ENCODE measurements at regions not wholly inside any gene's neighbourhood (a gene's known extent, or its start where the extent isn't known, plus 50 kb on each side); places are given as distances from the start of the nearest gene placed in this dataset.

DNA sequence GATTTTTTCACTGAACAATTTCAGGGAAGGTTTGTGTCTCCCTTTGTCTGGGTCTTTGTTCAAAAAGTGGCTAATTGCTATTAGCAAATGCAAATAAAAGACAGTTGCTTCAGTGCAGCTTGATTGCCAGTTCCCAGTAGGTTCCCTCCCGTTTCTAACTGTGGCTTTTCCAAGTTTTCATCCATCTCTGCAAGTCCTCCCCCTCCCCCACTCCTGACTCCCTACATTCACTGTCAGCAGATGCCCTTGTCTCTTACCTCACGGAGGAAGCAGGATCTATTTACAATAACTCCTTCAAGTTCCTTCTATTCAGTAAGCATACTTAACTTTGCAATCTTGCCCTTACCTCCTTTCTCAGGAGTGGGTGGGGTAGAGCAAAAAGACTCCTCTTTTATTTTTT, 55.4 kb upstream of the SCEL start:
- DNase-seq, result no peak

- no peak for DNase-seq
Observed at GRCh38 chr13:77479326-77479725, 56.2 kb upstream of the SCEL start.

DNA sequence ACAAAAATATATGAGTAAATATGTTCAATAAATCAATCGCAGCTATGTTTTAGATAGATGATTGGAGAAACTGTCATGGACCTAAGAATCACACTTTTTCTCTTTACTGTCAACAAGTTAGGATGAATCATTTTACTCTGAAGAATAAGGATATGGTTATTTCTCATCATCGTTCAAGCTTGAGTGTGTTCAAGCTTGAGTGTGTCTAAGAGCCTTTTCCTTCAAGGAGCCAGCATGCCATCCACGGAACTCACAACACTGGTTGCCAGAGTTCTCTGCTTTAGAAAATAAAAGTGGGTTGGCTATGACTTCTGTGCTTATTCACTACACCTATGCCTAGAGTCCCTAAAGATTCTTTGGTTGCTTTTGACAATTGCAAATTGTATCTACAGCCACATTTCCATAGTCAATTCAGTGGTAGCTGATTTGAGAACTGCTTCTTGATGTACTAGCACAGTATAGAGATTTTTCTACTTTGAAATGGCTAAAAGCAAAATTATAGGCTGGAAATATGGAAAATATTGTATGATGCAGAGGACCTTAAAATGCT, 58.1 kb upstream of the SCEL start:
- no peak for DNase-seq

DNA sequence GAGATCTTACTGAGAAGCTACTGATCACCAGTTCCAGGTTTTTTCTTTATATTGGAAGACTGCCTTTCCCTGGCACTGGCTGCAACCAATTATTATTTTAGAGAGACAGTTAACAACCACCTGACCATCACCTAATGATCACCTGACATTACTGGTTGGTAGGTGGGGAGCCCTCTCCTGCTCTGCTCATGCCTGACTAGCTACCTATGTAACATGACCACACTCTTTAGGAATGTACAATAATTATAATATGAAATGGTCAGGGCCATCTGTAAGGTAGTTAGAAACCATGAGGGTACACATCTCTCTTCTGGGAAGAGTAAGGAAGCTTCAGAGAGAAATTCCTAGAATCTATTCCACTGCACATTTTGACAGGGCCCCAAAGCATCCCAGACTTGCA, 59.0 kb upstream of the SCEL start:
- no peak for DNase-seq

GRCh38 chr13:77475345-77476084, 60.0 kb upstream of the SCEL start:
- DNase-seq, result no peak

GRCh38 chr13:77470986-77471385, 64.5 kb upstream of the SCEL start:
- DNase-seq, result no peak

DNA sequence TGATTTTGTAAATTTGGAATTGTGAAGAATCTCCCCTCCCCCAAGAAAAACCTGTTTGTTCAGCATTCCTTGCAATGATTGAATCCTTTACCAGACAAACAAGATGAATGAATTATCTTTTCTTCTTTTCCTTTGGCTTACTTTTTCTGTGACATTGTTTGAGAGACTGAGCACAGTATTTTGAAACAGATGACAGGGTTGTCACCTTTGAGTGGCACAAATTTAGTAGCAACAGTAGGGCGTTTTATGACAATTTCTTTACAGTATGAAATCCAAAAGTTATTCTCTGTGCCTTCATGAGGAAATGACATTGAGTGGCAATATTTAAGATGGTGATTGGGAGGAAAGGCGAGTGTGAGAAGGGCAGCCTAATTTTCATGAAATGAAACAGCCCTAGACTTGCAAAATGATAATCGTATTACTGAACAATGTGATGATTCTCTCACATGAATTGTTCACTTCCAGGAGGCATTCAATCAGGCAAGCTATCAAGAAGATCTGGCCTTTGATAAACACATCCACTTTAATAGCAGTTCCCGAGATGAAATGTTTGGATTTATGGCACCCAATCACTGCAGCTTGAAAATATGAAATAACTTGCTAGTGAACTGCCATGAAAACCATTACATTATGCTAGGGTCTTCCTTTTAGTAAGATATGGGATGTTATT, 68.6 kb upstream of the SCEL start:
- DNase-seq, result no peak

GRCh38 chr13:77465603-77466195, 69.8 kb upstream of the SCEL start:
- peak; percentile 37 for DNase-seq

- no peak for DNase-seq
Observed at GRCh38 chr13:77460195-77460594, 75.3 kb upstream of the SCEL start.

DNA sequence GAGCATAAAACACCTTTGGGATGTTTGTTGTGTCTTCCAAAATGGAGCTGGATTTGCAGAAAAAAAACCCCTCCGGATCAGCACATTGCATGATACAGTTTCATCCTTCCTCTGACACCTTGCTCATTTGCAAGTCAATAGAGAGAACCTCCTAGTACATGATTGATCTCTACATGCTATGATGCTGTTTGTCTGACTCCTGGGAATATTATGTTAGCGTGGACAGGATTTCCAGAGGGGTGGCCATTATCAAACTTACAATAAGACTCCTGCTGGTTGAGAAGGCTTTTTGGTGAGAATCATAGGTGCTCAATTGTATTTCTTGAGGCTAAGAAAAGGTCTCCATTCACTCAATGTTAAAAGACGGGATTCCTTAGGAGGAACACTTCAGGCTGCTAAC, 75.9 kb upstream of the SCEL start:
- DNase-seq, result no peak

DNA sequence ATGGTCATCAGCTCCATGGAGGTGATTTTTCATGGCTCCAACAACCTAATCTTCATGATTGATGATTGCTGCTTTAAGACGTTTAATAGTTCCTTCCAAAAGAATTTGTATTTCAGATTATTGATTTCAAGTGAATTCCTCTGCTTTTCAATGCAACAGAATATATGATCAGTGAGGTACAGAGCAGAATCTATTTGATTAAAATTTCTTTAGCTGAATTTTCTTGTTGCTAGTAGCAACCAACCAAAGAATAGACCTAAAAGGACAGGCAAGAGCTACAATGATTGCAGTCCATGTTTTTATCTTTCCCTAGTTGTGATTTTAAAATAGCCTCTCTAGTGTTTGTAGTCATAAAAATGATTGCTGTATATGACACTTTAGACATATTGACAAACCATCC, 76.8 kb upstream of the SCEL start:
- no peak for DNase-seq

DNA sequence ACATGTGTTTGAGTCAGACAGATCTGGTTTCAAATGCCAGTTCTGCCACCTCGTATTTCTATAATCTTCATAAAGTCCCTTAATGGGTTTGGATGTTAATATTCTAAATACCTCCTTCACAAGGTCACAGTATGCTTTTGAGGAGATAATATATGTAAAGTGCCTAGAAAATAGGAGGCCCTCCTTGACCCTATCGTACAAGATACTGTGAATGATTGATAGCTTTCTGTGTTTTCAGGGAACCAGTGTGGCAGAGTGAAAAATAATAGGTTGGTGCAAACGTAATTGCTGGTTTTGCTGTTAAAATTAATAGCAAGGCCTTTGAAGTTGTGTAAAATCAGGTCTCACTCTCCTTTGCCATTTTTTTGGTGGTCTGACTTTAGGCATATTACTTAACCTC, 77.5 kb upstream of the SCEL start:
- no peak for DNase-seq

DNA sequence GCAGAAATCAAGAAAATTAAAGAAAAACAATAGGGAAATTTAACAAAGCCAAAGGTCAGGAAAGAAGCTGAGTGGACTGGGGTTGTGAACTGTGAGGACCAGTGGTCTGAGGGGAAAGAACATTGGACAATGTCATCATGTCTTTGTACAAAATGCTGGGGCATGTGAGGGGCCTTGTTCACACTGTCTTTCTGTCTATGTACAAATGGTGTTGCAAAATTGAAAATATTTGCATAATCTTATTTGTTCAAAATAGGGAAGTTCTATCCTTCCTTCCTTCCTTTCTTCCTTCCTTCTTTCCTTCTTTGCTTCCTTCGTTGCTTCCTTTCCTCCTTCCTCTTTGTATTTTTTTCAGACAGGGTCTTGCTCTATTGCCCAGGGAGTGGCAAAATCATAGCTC, 79.2 kb upstream of the SCEL start:
- no peak for DNase-seq

GRCh38 chr13:77449265-77449664, 86.2 kb upstream of the SCEL start:
- no peak for DNase-seq

DNA sequence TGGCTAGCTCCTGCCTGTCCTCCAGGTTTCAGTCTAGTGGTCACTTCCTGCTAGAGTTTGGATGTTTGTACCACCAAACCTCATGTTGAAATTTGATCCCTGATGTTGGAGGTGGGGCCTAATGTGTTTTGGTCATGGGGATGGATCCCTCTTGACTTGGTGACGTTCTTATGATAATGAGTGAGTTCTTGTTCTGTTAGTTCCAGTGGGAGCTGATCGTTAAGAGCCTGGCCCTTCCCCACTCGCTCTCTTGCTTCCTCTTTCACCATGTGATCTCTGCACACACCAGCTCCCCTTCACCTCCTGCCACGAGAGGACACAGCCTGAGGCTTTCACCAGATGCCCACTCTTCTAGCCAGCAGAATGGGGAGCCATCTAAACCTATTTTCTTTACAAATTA, 86.8 kb upstream of the SCEL start:
- no peak for DNase-seq

DNA sequence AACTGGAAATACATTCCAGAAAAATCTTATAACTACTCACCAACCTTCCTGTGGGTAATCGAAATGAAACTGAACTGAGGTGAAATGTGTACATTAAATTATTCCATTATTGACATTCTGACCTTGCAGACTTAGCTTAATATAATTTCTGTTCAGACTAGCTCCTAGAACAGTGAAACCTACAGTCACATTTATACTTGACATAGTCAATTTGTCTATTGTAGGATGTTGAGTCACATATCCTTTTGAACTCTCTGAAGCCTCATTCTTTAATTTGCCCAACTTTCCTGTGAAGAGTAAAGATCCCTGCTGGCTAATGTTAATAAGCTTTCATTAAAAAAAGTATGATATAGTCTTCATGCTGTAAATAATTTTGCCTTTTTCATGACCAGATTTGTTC, 92.0 kb upstream of the SCEL start:
- DNase-seq, result no peak

DNA sequence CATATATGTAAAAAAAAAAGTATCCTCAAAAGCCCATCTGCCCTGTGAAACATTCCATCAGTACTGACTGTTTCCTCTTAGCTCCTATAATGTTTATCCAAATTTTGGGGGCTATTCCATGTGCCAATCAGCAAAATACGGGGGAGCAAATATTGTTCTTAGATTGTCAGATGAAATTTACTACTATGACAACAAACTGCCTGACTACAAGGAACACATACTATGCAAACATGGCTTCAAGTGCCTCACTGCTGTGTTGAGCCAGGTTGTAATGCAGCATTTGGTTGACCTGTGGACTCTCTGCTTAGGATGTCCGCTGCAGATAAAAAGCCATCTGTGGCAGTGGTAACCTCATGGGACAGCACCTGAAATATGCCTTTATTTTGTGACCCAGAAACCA, 98.2 kb upstream of the SCEL start:
- no peak for DNase-seq

GRCh38 chr13:77434289-77434688, 101.2 kb upstream of the SCEL start:
- DNase-seq, result no peak

DNA sequence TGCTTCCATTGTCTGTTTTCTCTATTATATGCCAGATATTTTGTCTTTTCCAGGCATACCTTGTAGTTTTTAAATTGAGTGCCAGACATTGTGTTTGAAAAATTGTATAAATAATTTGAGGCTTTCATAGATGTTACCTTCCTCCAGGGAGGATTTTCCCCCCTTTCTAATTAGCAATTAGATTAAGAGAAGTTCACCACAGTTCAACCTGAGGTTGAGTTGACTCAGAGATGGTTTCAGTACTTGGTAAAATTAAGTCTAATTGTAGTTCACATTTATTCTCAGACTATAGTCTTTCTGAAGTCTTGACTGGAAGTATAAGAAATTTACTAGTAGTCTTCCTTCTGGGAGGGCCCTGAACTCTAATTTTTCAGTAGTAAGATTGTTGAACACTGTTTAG, 104.1 kb upstream of the SCEL start:
- no peak for DNase-seq

DNA sequence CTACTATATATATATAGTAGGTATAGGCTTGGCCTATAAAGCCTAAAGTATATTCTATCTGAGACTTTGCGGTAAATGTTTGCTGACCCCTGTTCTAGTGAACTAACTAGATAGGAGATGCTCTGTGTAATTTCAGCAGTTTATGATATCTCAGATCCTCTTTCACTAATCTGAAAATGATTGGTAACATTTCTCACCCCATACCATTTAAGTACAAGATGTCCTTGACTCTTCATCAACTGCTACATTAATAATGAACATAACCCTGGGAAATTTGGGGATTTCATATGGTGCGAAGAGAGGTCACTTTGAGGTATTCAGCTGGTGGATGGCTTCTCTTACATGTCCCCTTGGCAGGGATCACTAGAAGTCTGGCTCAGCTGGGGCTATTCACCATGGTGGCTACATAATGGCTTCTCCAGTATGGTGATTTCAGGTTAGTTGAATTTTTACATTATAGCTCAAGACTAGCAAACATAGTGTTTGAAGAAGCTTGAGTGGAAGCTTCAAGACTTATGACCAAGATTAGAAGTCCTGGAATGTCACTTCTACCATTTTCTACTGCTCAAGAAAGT, 103.6 kb upstream of the MYCBP2 start:
- DNase-seq, result no peak

DNA sequence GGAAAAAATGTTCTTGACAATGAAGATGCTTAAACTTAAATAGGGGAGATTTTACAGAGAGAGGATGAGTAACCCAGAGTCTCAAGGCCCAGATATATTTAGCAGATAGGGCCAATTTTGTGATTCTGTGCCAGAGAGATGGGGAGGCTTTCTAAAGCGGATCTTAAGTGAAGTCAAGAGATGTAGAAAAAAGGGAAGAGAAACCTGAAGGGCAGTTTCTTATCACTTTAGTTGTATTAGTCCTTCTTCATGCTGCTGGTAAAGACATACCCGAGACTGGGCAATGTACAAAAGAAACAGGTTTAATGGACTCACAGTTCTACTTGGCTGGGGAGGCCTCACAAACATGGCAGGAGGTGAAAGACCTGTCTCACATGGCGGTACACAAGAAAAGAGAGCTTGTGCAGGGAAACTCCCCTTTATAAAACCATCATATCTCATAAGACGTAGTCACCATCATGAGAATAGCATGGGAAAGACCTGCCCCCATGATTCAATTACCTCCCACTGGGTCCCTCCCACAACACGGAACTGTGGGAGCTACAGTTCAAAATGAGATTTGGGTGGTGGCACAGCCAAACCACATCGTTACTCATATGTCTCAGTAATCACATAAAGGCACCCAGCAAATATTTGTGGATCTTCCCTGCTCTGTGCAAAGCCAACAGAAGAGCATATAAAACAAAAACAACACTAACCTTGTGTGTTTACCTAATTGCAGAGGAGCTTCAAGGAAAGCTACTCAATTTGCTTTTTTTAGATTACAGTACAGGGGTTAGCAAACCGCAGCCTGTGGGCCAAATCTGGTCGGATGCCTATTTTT, 102.6 kb upstream of the MYCBP2 start:
- no peak for DNase-seq

DNA sequence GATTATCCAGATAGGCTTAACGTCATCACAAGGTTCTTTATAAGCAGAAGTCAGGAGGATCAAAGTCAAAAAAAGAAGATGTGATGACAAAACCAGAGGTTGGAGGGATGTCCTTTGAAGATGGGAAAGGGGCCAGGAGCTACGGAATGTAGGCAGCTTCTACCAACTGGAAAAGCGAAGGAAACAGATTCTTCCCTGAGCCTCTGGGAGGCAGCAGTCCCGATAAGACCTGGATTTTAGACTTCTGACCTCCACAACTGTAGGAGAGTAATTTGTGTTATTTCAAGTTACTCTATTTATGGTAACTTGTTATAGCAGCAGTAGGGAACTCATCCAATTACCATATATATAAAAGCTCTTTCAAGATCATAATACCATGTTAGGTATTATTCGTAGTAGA, 98.8 kb upstream of the MYCBP2 start:
- no peak for DNase-seq

GRCh38 chr13:77423296-77423695, 96.4 kb upstream of the MYCBP2 start:
- no peak for DNase-seq
